A673 (cell line): ENCODE measurements at regions not wholly inside any gene's neighbourhood (a gene's known extent, or its start where the extent isn't known, plus 50 kb on each side); places are given as distances from the start of the nearest gene placed in this dataset.

ENCODE experiments used
- CTCF ChIP-seq: fragments of 300-800, 200-600 bp; sonication (generic); conservative IDR thresholded peaks from 2 replicates; pipeline ENCODE4 v1.5.1; 2017; ENCODE audit warnings: low read depth, mild to moderate bottlenecking, antibody characterized with exemption, low read length, moderate library complexity, mixed read lengths
- EZH2 ChIP-seq: fragments of 200-600 bp; sonication (generic); IDR thresholded peaks from 2 replicates; pipeline ENCODE4 v1.6.1; 2017; ENCODE audit warnings: borderline replicate concordance, low read depth, mild to moderate bottlenecking, mixed read lengths, antibody characterized with exemption, low read length; ENCODE audit not compliant: poor library complexity, severe bottlenecking

- TF ChIP-seq CTCF = no peak
- TF ChIP-seq EZH2 = no peak
Measured at GRCh38 chr22:46031557-46031956, 54.6 kb upstream of the WNT7B start.
